ENCODE measurements at regions not wholly inside any gene's neighbourhood (a gene's known extent, or its start where the extent isn't known, plus 50 kb on each side); places are given as distances from the start of the nearest gene placed in this dataset.
"Not testable (repeated sequence)": the region's sequence is repeated elsewhere in the genome, so short reads cannot be mapped to it uniquely, and the experiment has no call there.

DNA sequence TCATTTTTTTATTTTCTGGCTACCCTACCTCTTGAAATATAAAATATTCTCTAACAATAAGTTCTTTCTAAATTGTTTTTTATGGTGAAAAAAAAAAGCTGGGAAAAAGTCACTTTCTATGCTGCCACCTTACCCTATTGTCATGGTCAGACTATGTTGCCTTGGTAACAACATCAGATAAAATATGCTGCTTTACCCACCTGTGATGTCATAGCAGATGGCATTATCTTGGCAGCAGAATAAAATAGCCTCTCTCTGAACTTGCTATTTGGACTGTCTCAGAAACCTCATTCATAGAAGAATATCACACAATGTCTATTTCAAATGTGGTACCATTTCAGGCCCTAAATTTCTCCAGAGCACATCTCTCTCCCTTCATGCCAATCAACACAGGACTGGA is 69.6 kb upstream of the SGIP1 start:
- DNase-seq (ENCODE audit: low read depth in 1 of 2, low spot score in 1 of 2): no peak
- no peak overlapping the region for H3K27ac ChIP-seq
- H3K4me1 ChIP-seq (ENCODE audit: low read depth): no peaks in the 10 kb centered on the region
- TF ChIP-seq, protein P1, sequence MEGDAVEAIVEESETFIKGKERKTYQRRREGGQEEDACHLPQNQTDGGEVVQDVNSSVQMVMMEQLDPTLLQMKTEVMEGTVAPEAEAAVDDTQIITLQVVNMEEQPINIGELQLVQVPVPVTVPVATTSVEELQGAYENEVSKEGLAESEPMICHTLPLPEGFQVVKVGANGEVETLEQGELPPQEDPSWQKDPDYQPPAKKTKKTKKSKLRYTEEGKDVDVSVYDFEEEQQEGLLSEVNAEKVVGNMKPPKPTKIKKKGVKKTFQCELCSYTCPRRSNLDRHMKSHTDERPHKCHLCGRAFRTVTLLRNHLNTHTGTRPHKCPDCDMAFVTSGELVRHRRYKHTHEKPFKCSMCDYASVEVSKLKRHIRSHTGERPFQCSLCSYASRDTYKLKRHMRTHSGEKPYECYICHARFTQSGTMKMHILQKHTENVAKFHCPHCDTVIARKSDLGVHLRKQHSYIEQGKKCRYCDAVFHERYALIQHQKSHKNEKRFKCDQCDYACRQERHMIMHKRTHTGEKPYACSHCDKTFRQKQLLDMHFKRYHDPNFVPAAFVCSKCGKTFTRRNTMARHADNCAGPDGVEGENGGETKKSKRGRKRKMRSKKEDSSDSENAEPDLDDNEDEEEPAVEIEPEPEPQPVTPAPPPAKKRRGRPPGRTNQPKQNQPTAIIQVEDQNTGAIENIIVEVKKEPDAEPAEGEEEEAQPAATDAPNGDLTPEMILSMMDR (IDR thresholded peaks at IDR 0.05; ENCODE audit: low read depth, low read length): no peak
- no peak overlapping the region for H3K4me3 ChIP-seq
- H3K36me3 ChIP-seq: no peaks in the 10 kb centered on the region
- no peaks in the 10 kb centered on the region for H3K9me3 ChIP-seq (ENCODE audit: low read depth)
- H3K27me3 ChIP-seq: no peaks in the 10 kb centered on the region

DNA sequence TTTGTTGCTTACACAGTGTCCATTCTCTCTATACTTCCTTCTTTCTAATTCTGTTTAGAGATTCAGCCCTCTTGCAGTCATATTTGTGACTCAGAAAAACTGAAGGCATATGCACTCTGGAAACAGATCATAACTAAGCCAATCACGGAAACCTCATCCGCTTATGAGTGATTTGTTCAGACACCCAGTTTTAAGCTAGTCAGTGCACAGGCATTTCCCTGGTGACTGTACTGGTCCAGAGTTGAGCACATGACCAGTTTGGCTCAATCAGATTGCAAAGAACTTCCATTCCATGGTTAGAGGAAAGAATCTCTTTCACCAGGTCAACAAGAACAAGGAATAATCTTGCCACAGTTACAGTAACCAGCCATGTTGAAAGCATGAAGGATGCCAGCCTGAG is 69.2 kb upstream of the SGIP1 start:
- H3K9me3 ChIP-seq (ENCODE audit: low read depth): no peaks in the 10 kb centered on the region
- DNase-seq (ENCODE audit: low read depth in 1 of 2, low spot score in 1 of 2): peak in 1 of 2 donors; percentile 77
- H3K27me3 ChIP-seq: no peaks in the 10 kb centered on the region
- no peaks in the 10 kb centered on the region for H3K36me3 ChIP-seq
- TF ChIP-seq, protein P1 (IDR thresholded peaks at IDR 0.05; ENCODE audit: low read depth, low read length): no peak
- H3K27ac ChIP-seq: no peak overlapping the region
- no peaks in the 10 kb centered on the region for H3K4me1 ChIP-seq (ENCODE audit: low read depth)
- H3K4me3 ChIP-seq: no peak overlapping the region

- H3K27me3 ChIP-seq, H3K27ac ChIP-seq: not testable (repeated sequence)
Observed at GRCh38 chr1:66466695-66467094, 67.3 kb upstream of the SGIP1 start.

DNA sequence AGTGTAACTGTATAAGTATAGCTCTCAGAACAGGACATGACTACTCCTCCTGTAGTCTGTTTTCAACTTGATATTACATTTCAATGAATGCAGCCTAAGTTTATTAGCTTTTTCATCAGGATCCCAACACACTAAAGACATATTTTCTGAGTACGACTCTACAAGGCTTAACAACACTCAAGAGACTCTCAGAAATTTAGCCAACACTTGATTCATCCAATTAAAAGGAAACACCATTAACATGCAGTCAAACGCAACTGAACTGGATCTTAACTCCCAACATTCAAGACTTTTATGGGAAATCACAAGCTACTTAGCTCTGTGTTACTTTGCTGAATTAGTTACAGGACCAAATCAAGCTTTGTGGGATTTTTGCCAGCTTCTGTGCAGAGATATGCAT is 65.2 kb upstream of the SGIP1 start:
- no peaks in the 10 kb centered on the region for H3K36me3 ChIP-seq
- no peak overlapping the region for H3K27ac ChIP-seq
- TF ChIP-seq, protein P1 (IDR thresholded peaks at IDR 0.05; ENCODE audit: low read depth, low read length): no peak
- no peaks in the 10 kb centered on the region for H3K9me3 ChIP-seq (ENCODE audit: low read depth)
- no peak overlapping the region for H3K4me3 ChIP-seq
- H3K27me3 ChIP-seq: no peaks in the 10 kb centered on the region
- no peak for DNase-seq (ENCODE audit: low read depth in 1 of 2, low spot score in 1 of 2)
- H3K4me1 ChIP-seq (ENCODE audit: low read depth): no peaks in the 10 kb centered on the region

More at GRCh38 chr1:66466695-66467094, 67.3 kb upstream of the SGIP1 start:
- H3K36me3 ChIP-seq; H3K4me3 ChIP-seq; H3K4me1 ChIP-seq (ENCODE audit: low read depth); H3K9me3 ChIP-seq (ENCODE audit: low read depth): not testable (repeated sequence)
- peak in 1 of 2 donors; percentile 72 for DNase-seq (ENCODE audit: low read depth in 1 of 2, low spot score in 1 of 2)

GRCh38 chr1:66475940-66476339 is 58.0 kb upstream of the SGIP1 start:
- Histone ChIP-seq H3K36me3 (no peaks in the 10 kb centered on the region), H3K27ac (no peak overlapping the region), H3K4me3 (no peak overlapping the region), H3K27me3 (no peaks in the 10 kb centered on the region), H3K4me1 (ENCODE audit: low read depth) (no peaks in the 10 kb centered on the region), H3K9me3 (ENCODE audit: low read depth) (no peaks in the 10 kb centered on the region)
- DNase-seq (ENCODE audit: low read depth in 1 of 2, low spot score in 1 of 2): no peak
- TF ChIP-seq, protein P1 (IDR thresholded peaks at IDR 0.05; ENCODE audit: low read depth, low read length): no peak

- TF ChIP-seq, protein P1 (IDR thresholded peaks at IDR 0.05; ENCODE audit: low read depth, low read length): no peak
- no peaks in the 10 kb centered on the region for H3K9me3 ChIP-seq (ENCODE audit: low read depth)
- no peak overlapping the region for H3K4me3 ChIP-seq
- no peak overlapping the region for H3K27ac ChIP-seq
- H3K4me1 ChIP-seq (ENCODE audit: low read depth): no peaks in the 10 kb centered on the region
- DNase-seq (ENCODE audit: low read depth in 1 of 2, low spot score in 1 of 2): peak in 1 of 2 donors; percentile 82
- no peaks in the 10 kb centered on the region for H3K36me3 ChIP-seq
- no peaks in the 10 kb centered on the region for H3K27me3 ChIP-seq
Observed at GRCh38 chr1:66476774-66477173, 57.2 kb upstream of the SGIP1 start.

All from cardiac muscle cell (in vitro differentiated cells and primary cell).